DMS53 (cell line): ENCODE measurements at regions not wholly inside any gene's neighbourhood (a gene's known extent, or its start where the extent isn't known, plus 50 kb on each side); places are given as distances from the start of the nearest gene placed in this dataset.

ENCODE experiments used
- DNase-seq: peaks from one replicate; lab custom pipeline; 2025; lab: John Stamatoyannopoulos, UW

GRCh38 chr6:81241126-81242041, 511.1 kb downstream of the TENT5A start:
- peak; percentile 66 for DNase-seq

- no peak for DNase-seq
Observed at GRCh38 chr6:81238390-81238789, 514.1 kb downstream of the TENT5A start.

GRCh38 chr6:81237226-81237625, 515.3 kb downstream of the TENT5A start:
- no peak for DNase-seq

GRCh38 chr6:81235512-81235911, 517.0 kb downstream of the TENT5A start:
- DNase-seq, result no peak

GRCh38 chr6:81233990-81234389, 518.5 kb downstream of the TENT5A start:
- DNase-seq, result no peak

- DNase-seq, result peak; percentile 44
Observed at GRCh38 chr6:81228912-81229555, 523.4 kb downstream of the TENT5A start.

GRCh38 chr6:81226957-81227356, 525.5 kb downstream of the TENT5A start:
- DNase-seq, result no peak

GRCh38 chr6:81216668-81217067, 535.8 kb downstream of the TENT5A start:
- DNase-seq, result no peak

- peak; percentile 97 for DNase-seq
Observed at GRCh38 chr6:81215092-81215432, 537.4 kb downstream of the TENT5A start.

GRCh38 chr6:81214414-81215091, 537.9 kb downstream of the TENT5A start:
- DNase-seq, result peak; percentile 74

- DNase-seq, result no peak
Observed at GRCh38 chr6:81204731-81205130, 547.8 kb downstream of the TENT5A start.

GRCh38 chr6:81194374-81194773, 558.1 kb downstream of the TENT5A start:
- DNase-seq, result no peak

GRCh38 chr6:81172056-81172740, 580.3 kb downstream of the TENT5A start:
- no peak for DNase-seq

GRCh38 chr6:81169166-81169565, 583.3 kb downstream of the TENT5A start:
- no peak for DNase-seq

GRCh38 chr6:81166770-81167169, 585.7 kb downstream of the TENT5A start:
- no peak for DNase-seq

GRCh38 chr6:81158956-81159355, 593.5 kb downstream of the TENT5A start:
- no peak for DNase-seq

- DNase-seq, result no peak
Observed at GRCh38 chr6:81148751-81149150, 603.7 kb downstream of the TENT5A start.

- no peak for DNase-seq
Observed at GRCh38 chr6:81145506-81145905, 607.0 kb downstream of the TENT5A start.

- DNase-seq, result no peak
Observed at GRCh38 chr6:81144346-81144745, 608.1 kb downstream of the TENT5A start.

- DNase-seq, result peak; percentile 16
Observed at GRCh38 chr6:81138236-81138635, 614.2 kb downstream of the TENT5A start.

- no peak for DNase-seq
Observed at GRCh38 chr6:81130969-81131368, 621.5 kb downstream of the TENT5A start.

GRCh38 chr6:81130061-81130460, 622.4 kb downstream of the TENT5A start:
- DNase-seq, result no peak
